GM23338 (cell line): ENCODE measurements at regions not wholly inside any gene's neighbourhood (a gene's known extent, or its start where the extent isn't known, plus 50 kb on each side); places are given as distances from the start of the nearest gene placed in this dataset.

ENCODE experiments used
- CTCF ChIP-seq, 2 experiments: fragments of 200-600 bp in 1 of 2; sonication (generic) in 1 of 2; conservative IDR thresholded peaks; 2 replicates each; pipeline versions ENCODE4 v1.5.1 to v1.6.1; 2016 to 2017; ENCODE audit warnings: antibody characterized with exemption in 2 of 2, low read depth in 2 of 2, mild to moderate bottlenecking in 2 of 2, moderate library complexity in 1 of 2
- EZH2 ChIP-seq: fragments of 200-600 bp; sonication (generic); IDR thresholded peaks from one replicate; pipeline ENCODE4 v1.8.0; 2017; ENCODE audit warnings: antibody characterized with exemption, mild to moderate bottlenecking, low read depth; ENCODE audit not compliant: unreplicated experiment
- EZH2phosphoT487 ChIP-seq: fragments of 200-600 bp; sonication (generic); IDR thresholded peaks from one replicate; pipeline ENCODE4 v1.8.1; 2018; ENCODE audit warnings: antibody characterized with exemption; ENCODE audit not compliant: unreplicated experiment
- JUNB ChIP-seq: IDR thresholded peaks from one replicate; pipeline ENCODE4 v1.6.1; 2016; ENCODE audit warnings: antibody characterized with exemption; ENCODE audit not compliant: unreplicated experiment
- POLR2AphosphoS5 ChIP-seq: IDR thresholded peaks from 2 replicates; pipeline ENCODE4 v1.6.1; 2016; ENCODE audit warnings: antibody characterized with exemption, low read depth
- REST ChIP-seq: IDR thresholded peaks from one replicate; pipeline ENCODE4 v1.6.1; 2018; ENCODE audit warnings: antibody characterized with exemption; ENCODE audit not compliant: unreplicated experiment

GRCh38 chr10:128915630-128916029 lies 551.4 kb upstream of the MGMT start:
- TF ChIP-seq CTCF (conservative IDR thresholded peaks at IDR 0.05; ENCODE audit: low read depth in 2 of 2) (no peak), POLR2AphosphoS5 (no peak), JUNB (no peak), EZH2 (no peak), REST (no peak), EZH2phosphoT487 (no peak)
